Activated CD8-positive, alpha-beta T cell treated with anti-CD3 and anti-CD28 coated beads for 36 hours (primary cell): ENCODE measurements at regions not wholly inside any gene's neighbourhood (a gene's known extent, or its start where the extent isn't known, plus 50 kb on each side); places are given as distances from the start of the nearest gene placed in this dataset.

Experiments
- ATAC-seq: fragments of 200-7000 bp; cut with Tn5 transposase; one replicate; pipeline ENCODE4 v1.10.0; 2021; ENCODE audit warnings: mild to moderate bottlenecking, moderate library complexity
- CTCF ChIA-PET: fragments of 350-600 bp; sonication (Branson Sonifier 250); formaldehyde crosslinking; loops from one replicate; lab custom pipeline; 2021; ENCODE audit warnings: antibody characterized with exemption; lab: Charles Lee
- POLR2A ChIA-PET: fragments of 350-600 bp; sonication (Branson Sonifier 250); formaldehyde crosslinking; loops from one replicate; lab custom pipeline; 2021; ENCODE audit warnings: antibody characterized with exemption; lab: Charles Lee
- DNase-seq: peaks from one replicate; pipeline ENCODE4 v3.0.0-alpha.2; 2020
- H3K27ac Mint-ChIP-seq: one replicate; pipeline ENCODE4 v1.8.0; 2021; ENCODE audit warnings: mild to moderate bottlenecking, mixed read lengths
- H3K27me3 Mint-ChIP-seq: one replicate; pipeline ENCODE4 v1.8.0; 2021; ENCODE audit warnings: mixed read lengths
- H3K36me3 Mint-ChIP-seq: one replicate; pipeline ENCODE4 v1.8.0; 2021; ENCODE audit warnings: low read depth, mixed read lengths
- H3K4me1 Mint-ChIP-seq: one replicate; pipeline ENCODE4 v1.8.0; 2021; ENCODE audit warnings: low read depth, mixed read lengths
- H3K4me3 Mint-ChIP-seq: one replicate; pipeline ENCODE4 v1.8.0; 2021; ENCODE audit warnings: mild to moderate bottlenecking, moderate library complexity, mixed read lengths
- H3K9me3 Mint-ChIP-seq: one replicate; pipeline ENCODE4 v1.8.0; 2021; ENCODE audit warnings: mixed read lengths
- CTCF ChIP-seq: fragments of 200-600 bp; IDR thresholded peaks from one replicate; pipeline ENCODE4 v1.8.0; 2022; ENCODE audit warnings: antibody characterized with exemption, mild to moderate bottlenecking
- intact Hi-C: fragments of 100-400 bp; cut with micrococcal nuclease; formaldehyde crosslinking; loops from one replicate; pipeline ENCODE4 v1.10.0; 2022

GRCh38 chr20:11234181-11234580 is 560.4 kb upstream of the JAG1 start:
- H3K4me1 Mint-ChIP-seq, result no peaks in the 10 kb centered on the region
- ATAC-seq, result no peak
- DNase-seq, result no peak
- CTCF ChIA-PET, result interaction anchor here (0.7 kb wide), 1 partner anchor 1253 kb away, joined by 3 read pairs; no protein-coding TSS in a partner anchor
- H3K36me3 Mint-ChIP-seq, result no peaks in the 10 kb centered on the region
- H3K27me3 Mint-ChIP-seq, result no peaks in the 10 kb centered on the region
- no peak overlapping the region for H3K4me3 Mint-ChIP-seq
- TF ChIP-seq CTCF, result no peak
- H3K27ac Mint-ChIP-seq, result no peak overlapping the region
- H3K9me3 Mint-ChIP-seq, result no peaks in the 10 kb centered on the region
- POLR2A ChIA-PET, result no interaction called here
- intact Hi-C loops, result no loop called here

GRCh38 chr20:11234608-11235007 is 560.8 kb upstream of the JAG1 start:
- no peak overlapping the region for H3K4me3 Mint-ChIP-seq
- DNase-seq (no peak), ATAC-seq (no peak)
- no peaks in the 10 kb centered on the region for H3K4me1 Mint-ChIP-seq
- no peaks in the 10 kb centered on the region for H3K27me3 Mint-ChIP-seq
- intact Hi-C loops, result no loop called here
- H3K36me3 Mint-ChIP-seq, result no peaks in the 10 kb centered on the region
- no peak for TF ChIP-seq CTCF
- CTCF ChIA-PET, result interaction anchor here (0.7 kb wide), 1 partner anchor 1254 kb away, joined by 3 read pairs; no protein-coding TSS in a partner anchor
- POLR2A ChIA-PET, result no interaction called here
- H3K9me3 Mint-ChIP-seq, result no peaks in the 10 kb centered on the region
- H3K27ac Mint-ChIP-seq, result no peak overlapping the region

- Mint-ChIP-seq H3K4me1 (no peaks in the 10 kb centered on the region), H3K9me3 (no peaks in the 10 kb centered on the region), H3K27ac (no peak overlapping the region), H3K27me3 (no peaks in the 10 kb centered on the region), H3K4me3 (no peak overlapping the region), H3K36me3 (no peaks in the 10 kb centered on the region)
- DNase-seq, result no peak
- ChIA-PET POLR2A (no interaction called here), CTCF (no interaction called here)
- no peak for ATAC-seq
- intact Hi-C loops, result no loop called here
- TF ChIP-seq CTCF, result no peak
These were observed 561.3 kb upstream of the JAG1 start for GRCh38 chr20:11235058-11235457.

- Mint-ChIP-seq H3K4me1 (no peaks in the 10 kb centered on the region), H3K36me3 (no peaks in the 10 kb centered on the region), H3K27ac (no peak overlapping the region), H3K27me3 (no peaks in the 10 kb centered on the region), H3K4me3 (no peak overlapping the region), H3K9me3 (no peaks in the 10 kb centered on the region)
- no peak for TF ChIP-seq CTCF
- POLR2A ChIA-PET, result no interaction called here
- no peak for DNase-seq
- intact Hi-C loops, result no loop called here
- CTCF ChIA-PET, result no interaction called here
- ATAC-seq, result no peak
These were observed 568.5 kb upstream of the JAG1 start for GRCh38 chr20:11242320-11242719.

- Mint-ChIP-seq H3K9me3 (no peaks in the 10 kb centered on the region), H3K4me1 (no peaks in the 10 kb centered on the region), H3K27ac (no peak overlapping the region), H3K4me3 (no peak overlapping the region), H3K36me3 (no peaks in the 10 kb centered on the region), H3K27me3 (no peaks in the 10 kb centered on the region)
- DNase-seq, result no peak
- intact Hi-C loops, result no loop called here
- ChIA-PET CTCF (no interaction called here), POLR2A (no interaction called here)
- TF ChIP-seq CTCF, result no peak
- no peak for ATAC-seq
These were observed 571.6 kb upstream of the JAG1 start for GRCh38 chr20:11245431-11245830.
